ENCODE measurements at regions not wholly inside any gene's neighbourhood (a gene's known extent, or its start where the extent isn't known, plus 50 kb on each side); places are given as distances from the start of the nearest gene placed in this dataset.

DNA sequence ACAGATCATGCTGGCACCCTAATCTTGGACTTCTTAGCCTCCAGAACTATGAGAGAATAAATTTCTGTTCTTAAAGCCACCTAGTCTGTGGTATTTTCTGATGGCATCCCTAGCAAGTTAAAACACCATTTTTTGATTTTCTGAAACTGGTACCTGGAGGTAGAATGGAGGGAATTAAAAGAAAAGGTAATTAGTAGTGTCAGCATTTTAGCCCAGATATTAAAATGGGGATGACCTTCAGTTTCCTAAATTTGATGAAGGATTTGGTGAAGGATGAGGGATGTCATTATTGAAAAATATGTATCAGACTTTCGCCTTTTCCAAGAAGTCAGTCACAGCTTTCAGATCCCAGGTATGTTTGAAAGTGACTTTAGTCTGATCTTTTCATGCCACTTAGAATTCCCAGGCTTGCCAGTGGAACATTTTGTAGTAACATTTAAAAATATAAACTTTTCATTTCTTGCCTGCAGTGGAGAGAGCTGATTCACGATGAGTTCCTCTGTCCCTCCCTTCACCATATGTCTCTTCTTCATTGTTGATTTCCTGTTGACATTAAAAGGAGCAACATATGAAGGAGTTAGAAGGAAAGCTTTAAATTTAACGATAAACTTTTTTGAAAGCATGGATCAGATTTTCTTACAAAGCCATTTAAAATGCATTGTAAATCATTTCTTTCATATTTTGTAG, 169.4 kb downstream of the SLIT2 start:
- Histone ChIP-seq H3K4me1 (ENCODE audit: control insufficient read depth, extremely low read depth, insufficient read depth, low read length) (peaks cover 9% of the 10 kb centered on the region), H2AFZ (ENCODE audit: low read depth, low read length) (no peak overlapping the region), H3K27ac (ENCODE audit: insufficient read depth, low read depth, low read length) (no peak overlapping the region), H3K9me1 (replicated peaks; ENCODE audit: control insufficient read depth, extremely low read depth, insufficient read depth, low read length) (no peaks in the 10 kb centered on the region), H3K4me3 (replicated peaks in 1 of 3; ENCODE audit: insufficient read depth in 1 of 3, low read depth in 1 of 3, low read length in 3 of 3) (no peak overlapping the region), H3K9ac (replicated peaks; ENCODE audit: extremely low read depth, insufficient read depth, low read length) (no peak overlapping the region), H3K27me3 (ENCODE audit: control insufficient read depth in 2 of 2, insufficient read depth in 2 of 2, low read length in 2 of 2) (no peaks in the 10 kb centered on the region), H3K4me2 (ENCODE audit: insufficient read depth, low read length) (no peak overlapping the region), H3K79me2 (ENCODE audit: control insufficient read depth, insufficient read depth, low read length) (no peaks in the 10 kb centered on the region), H3K36me3 (ENCODE audit: control insufficient read depth in 2 of 2, extremely low read depth in 1 of 2, insufficient read depth in 2 of 2, low read length in 2 of 2) (no peaks in the 10 kb centered on the region), H4K20me1 (replicated peaks; ENCODE audit: control insufficient read depth, extremely low read depth, insufficient read depth, low read length) (no peaks in the 10 kb centered on the region), H3K9me3 (replicated peaks; ENCODE audit: control insufficient read depth, insufficient read depth, low read length) (no peaks in the 10 kb centered on the region)
- no TSS peak for BruUV-seq (replicated peaks)
- no peak for DNase-seq (ENCODE audit: low read depth, low spot score)
- ChIA-PET POLR2A (no interaction called here), CTCF (interaction anchor here (0.8 to 3.6 kb wide), 6 partner anchors 14 to 277 kb away, joined by 3 to 50 read pairs (median 4); no protein-coding TSS in a partner anchor)
- TF ChIP-seq, protein P1, sequence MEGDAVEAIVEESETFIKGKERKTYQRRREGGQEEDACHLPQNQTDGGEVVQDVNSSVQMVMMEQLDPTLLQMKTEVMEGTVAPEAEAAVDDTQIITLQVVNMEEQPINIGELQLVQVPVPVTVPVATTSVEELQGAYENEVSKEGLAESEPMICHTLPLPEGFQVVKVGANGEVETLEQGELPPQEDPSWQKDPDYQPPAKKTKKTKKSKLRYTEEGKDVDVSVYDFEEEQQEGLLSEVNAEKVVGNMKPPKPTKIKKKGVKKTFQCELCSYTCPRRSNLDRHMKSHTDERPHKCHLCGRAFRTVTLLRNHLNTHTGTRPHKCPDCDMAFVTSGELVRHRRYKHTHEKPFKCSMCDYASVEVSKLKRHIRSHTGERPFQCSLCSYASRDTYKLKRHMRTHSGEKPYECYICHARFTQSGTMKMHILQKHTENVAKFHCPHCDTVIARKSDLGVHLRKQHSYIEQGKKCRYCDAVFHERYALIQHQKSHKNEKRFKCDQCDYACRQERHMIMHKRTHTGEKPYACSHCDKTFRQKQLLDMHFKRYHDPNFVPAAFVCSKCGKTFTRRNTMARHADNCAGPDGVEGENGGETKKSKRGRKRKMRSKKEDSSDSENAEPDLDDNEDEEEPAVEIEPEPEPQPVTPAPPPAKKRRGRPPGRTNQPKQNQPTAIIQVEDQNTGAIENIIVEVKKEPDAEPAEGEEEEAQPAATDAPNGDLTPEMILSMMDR (IDR thresholded peaks at IDR 0.05; ENCODE audit: extremely low read depth in 1 of 2, insufficient read depth in 1 of 2, low read depth in 1 of 2, low read length in 2 of 2) = no peak
- TF ChIP-seq EZH2 (IDR thresholded peaks at IDR 0.05; ENCODE audit: borderline replicate concordance, low read depth, low read length, severe bottlenecking) (no peak), POLR2AphosphoS5 (IDR thresholded peaks at IDR 0.05; ENCODE audit: insufficient read depth, low read depth, low read length) (no peak), GATA2 (IDR thresholded peaks at IDR 0.05; ENCODE audit: insufficient read depth, insufficient read length, low read depth, low read length) (no peak), POLR2A (IDR thresholded peaks at IDR 0.05; ENCODE audit: low read depth, low read length) (no peak), JUN (IDR thresholded peaks at IDR 0.05; ENCODE audit: borderline replicate concordance, insufficient read depth, insufficient read length, low read depth) (no peak), MYC (IDR thresholded peaks at IDR 0.05; ENCODE audit: low read depth, low read length) (no peak), FOS (IDR thresholded peaks at IDR 0.05; ENCODE audit: borderline replicate concordance, insufficient read depth, low read length) (no peak)
- TF ChIP-seq, protein P2, sequence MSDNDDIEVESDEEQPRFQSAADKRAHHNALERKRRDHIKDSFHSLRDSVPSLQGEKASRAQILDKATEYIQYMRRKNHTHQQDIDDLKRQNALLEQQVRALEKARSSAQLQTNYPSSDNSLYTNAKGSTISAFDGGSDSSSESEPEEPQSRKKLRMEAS (IDR thresholded peaks at IDR 0.05; ENCODE audit: insufficient read depth, insufficient read length) = no peak
- dilution Hi-C loops (cut with MboI; ENCODE audit: extremely low pct_ligation_motif_present, low sequenced_read_pairs) (loop anchor here (25.0 kb wide), 1 partner anchor 266 kb away; no protein-coding TSS in a partner anchor), intact Hi-C loops (cut with micrococcal nuclease) (loop anchor here (5.0 to 10.0 kb wide), 2 partner anchors 169 to 714 kb away; partner anchors contain the start of gene SLIT2)
- FAIRE-seq = no peak

All from endothelial cell of umbilical vein (primary cell).